Left renal cortex interstitium (tissue), 4 donors: ENCODE measurements at regions not wholly inside any gene's neighbourhood (a gene's known extent, or its start where the extent isn't known, plus 50 kb on each side); places are given as distances from the start of the nearest gene placed in this dataset.
"Not testable (repeated sequence)": the region's sequence is repeated elsewhere in the genome, so short reads cannot be mapped to it uniquely, and the experiment has no call there.

ENCODE experiments used
- DNase-seq, 4 donors: peaks; one replicate each; pipeline ENCODE4 v3.0.0-alpha.2; 2013; ENCODE audit warnings: low read depth in 4 of 4, low spot score in 2 of 4, missing footprints in 1 of 4

DNA sequence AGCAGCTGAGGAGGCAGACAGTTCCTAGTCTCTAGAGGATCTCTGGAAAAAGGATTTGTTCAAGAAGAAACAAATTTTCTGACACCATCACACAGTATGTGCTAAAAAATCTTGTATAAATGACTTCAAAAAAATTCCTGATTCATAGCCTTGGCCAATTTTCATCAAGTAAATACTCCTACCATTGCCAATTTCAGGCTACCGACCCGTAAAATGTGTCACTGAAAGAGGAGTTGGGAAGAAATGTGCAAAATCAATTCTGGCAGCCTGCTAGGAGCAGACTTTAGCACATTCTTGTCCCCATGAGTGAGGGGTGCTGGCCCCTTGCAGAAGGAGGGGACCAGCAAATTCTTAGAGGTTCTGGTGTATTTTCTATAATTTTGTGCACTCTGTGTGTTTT is 109.4 kb downstream of the TMEM30B start:
- DNase-seq, result no peak

DNA sequence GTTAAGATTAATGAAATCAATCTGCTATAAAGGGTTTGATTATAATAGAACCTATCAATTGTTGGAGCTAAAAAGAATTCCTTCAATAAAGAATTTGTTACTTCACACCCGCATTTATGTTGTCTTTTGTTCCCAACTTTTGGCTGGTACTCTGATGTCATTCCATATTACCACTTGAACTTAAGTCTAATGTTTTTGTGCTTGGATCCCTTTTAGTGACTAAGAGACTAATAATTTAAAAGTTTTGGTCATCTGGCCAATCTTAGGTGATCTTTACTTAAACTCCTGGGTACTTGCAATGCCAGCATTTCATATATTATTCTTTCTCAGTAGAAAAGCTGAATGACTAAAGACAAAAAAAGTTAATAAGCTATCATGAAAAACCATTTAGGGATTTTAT is 113.0 kb downstream of the TMEM30B start:
- no peak for DNase-seq

- DNase-seq, result no peak
Measured at GRCh38 chr14:61167642-61168041, 113.5 kb downstream of the TMEM30B start.

DNA sequence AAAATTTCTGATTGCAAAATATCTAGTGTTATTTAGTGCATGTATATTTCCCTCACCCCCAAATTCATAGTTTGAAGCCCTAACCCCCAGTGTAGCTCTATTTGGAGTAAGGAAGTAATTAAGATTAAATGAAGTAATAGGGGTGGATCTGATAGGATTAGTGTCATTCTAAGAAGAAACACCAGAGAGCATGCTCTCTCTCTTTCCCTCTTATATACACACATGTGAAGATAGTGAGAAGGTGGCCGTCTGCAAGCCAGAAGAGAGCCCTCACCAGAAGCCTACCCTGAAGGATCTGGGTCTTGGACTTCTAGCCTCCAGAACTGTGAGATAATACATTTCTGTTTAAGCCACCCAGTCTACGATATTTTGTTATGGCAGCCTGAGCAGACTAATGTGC is 120.3 kb downstream of the TMEM30B start:
- no peak for DNase-seq

DNA sequence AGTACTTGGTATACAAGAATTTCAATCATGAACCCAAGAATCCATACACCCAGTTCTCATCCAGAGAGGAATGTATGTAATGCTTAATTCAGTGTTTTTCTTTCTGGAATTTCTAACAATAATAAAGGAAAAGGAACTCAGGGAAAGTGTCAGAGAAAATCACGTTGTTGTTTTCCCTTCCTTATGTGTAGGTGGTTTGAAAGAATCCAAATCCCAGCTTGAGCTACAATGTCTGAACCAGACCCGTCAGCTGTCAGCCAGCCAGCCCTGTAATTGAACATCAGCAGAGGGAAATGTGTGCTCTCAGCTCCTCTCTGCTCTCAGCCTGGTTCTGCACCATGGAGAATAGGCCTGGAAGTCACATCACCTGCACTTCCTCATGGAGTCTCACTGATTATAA is 126.5 kb downstream of the TMEM30B start:
- DNase-seq, result no peak

GRCh38 chr14:61153914-61154545 is 127.1 kb downstream of the TMEM30B start:
- DNase-seq, result no peak

- DNase-seq, result no peak
Measured at GRCh38 chr14:61153431-61153830, 127.7 kb downstream of the TMEM30B start.

GRCh38 chr14:61152851-61153364 is 128.2 kb downstream of the TMEM30B start:
- DNase-seq, result no peak

DNA sequence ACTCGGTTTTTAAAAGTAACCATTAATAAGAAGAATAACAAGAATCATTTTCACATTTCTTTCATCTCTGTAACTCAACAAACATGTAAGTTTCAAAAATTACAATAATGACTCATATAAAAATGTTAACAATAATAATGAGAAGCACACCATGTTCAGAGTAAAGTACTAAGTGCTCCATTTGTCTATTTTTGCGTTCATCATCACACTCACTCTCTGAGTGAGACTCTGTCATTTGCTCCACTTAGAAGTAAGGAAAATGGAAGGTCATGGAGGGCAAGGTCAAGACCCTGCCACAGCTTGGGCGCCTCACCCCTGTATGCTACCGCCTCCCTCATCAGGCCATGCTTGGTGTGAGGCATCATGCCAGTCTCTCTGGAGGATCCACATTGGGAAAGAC is 129.9 kb downstream of the TMEM30B start:
- DNase-seq, result no peak

DNA sequence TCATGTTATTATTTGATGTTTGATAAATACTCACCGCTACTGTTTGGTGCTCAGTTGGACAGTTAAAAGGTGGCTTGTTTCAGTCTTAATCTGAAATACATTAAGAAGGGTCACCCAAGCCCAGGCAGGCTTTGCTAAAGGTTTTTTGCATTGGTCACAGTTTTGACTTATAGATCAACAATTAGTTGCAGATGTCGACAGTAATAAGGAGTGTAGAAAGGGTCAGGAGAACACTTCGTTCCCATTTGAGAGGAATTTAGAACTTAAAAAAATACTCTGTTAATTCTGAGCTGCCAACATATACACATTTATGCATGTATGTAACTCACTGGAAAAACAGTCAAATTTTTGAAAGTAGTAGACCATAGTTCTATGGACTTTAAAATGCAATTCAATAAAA is 130.3 kb downstream of the TMEM30B start:
- DNase-seq, result no peak

DNA sequence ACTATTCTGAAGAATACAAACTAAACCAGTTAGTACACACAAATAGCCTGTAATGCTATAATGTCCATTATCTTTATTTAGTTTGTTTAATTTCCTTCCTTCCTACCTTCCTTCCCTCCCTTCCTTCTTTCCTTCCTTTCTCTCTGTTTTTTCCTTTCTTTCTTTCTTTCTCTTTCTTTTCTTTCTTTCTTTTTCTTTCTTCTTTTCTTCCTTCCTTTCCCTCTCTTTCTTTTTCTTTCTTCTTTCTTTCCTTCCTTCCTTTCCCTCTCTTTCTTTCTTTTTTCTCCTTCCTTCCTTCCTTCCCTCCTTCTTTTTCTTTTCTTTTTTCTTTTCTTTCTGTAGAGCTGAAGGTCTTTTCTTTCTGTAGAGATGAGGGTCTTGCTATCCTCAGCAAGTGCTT is 131.2 kb downstream of the TMEM30B start:
- DNase-seq, result no peak

- no peak for DNase-seq
Measured at GRCh38 chr14:61148742-61149350, 132.3 kb downstream of the TMEM30B start.

GRCh38 chr14:61147831-61148549 is 133.1 kb downstream of the TMEM30B start:
- DNase-seq, result no peak

- no peak for DNase-seq
Measured at GRCh38 chr14:61147381-61147821, 133.7 kb downstream of the TMEM30B start.

GRCh38 chr14:61146899-61147298 is 134.2 kb downstream of the TMEM30B start:
- no peak for DNase-seq

GRCh38 chr14:61145903-61146481 is 135.1 kb downstream of the TMEM30B start:
- DNase-seq, result no peak

GRCh38 chr14:61145034-61145902 is 135.9 kb downstream of the TMEM30B start:
- DNase-seq, result no peak

GRCh38 chr14:61144117-61145033 is 136.8 kb downstream of the TMEM30B start:
- DNase-seq, result not testable (repeated sequence)

DNA sequence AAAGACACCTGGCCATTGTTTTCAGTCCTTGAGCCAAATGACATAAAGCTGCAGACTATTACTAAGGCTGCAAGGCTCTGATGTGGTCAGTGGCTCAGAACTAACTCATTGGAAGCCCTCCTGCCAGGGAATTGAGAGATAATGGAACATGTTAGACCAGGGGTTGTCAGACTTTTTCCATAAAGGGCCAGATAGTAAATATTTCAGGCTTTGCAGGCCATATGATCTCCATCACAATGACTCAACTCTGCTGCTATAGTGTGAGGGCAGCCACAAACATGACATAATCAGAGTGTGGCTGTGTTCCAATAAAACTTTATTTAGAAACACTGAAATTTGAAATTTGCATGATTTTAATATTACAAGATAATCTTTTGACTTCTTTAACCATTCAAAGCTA is 140.3 kb downstream of the TMEM30B start:
- DNase-seq, result no peak
